HepG2 (cell line): ENCODE measurements at regions not wholly inside any gene's neighbourhood (a gene's known extent, or its start where the extent isn't known, plus 50 kb on each side); places are given as distances from the start of the nearest gene placed in this dataset.

Experiments used
- CC2D1A ChIP-seq: sonication (generic); formaldehyde crosslinking; IDR thresholded peaks from 2 replicates; pipeline ENCODE4 v1.8.1; 2023; ENCODE audit warnings: mild to moderate bottlenecking, missing genetic modification reagents
- CHD2 ChIP-seq: IDR thresholded peaks from 2 replicates; pipeline ENCODE4 v1.6.1; 2011; ENCODE audit warnings: low read depth, low read length, improper control_type of control experiment
- CREM ChIP-seq, 2 experiments: sonication (generic) in 1 of 2; formaldehyde crosslinking in 1 of 2; IDR thresholded peaks; 2 replicates each; pipeline versions ENCODE4 v1.4.0 to v1.6.1; 2016 to 2020; ENCODE audit warnings: antibody characterized with exemption in 1 of 2, mild to moderate bottlenecking in 1 of 2, missing genetic modification reagents in 1 of 2
- ELF4 ChIP-seq: sonication (generic); formaldehyde crosslinking; IDR thresholded peaks from 2 replicates; pipeline ENCODE4 v1.5.0; 2020; ENCODE audit warnings: missing genetic modification reagents, mild to moderate bottlenecking, moderate library complexity, borderline replicate concordance
- EP300 ChIP-seq, 3 experiments: sonication (generic) in 1 of 3; formaldehyde crosslinking in 1 of 3; IDR thresholded peaks; 2 replicates each; pipeline versions ENCODE4 v1.5.1 to v1.6.1; 2011 to 2020; ENCODE audit warnings: low read depth in 2 of 3, low read length in 2 of 3, borderline replicate concordance in 1 of 3, improper control_type of control experiment in 1 of 3, mild to moderate bottlenecking in 1 of 3, missing genetic modification reagents in 1 of 3, moderate library complexity in 1 of 3
- ESRRA ChIP-seq: sonication (generic); formaldehyde crosslinking; IDR thresholded peaks from 2 replicates; pipeline ENCODE4 v1.5.1; 2020; ENCODE audit warnings: mild to moderate bottlenecking, low read depth, missing genetic modification reagents
- POLR2A ChIP-seq, 2 experiments: IDR thresholded peaks; 2 replicates each; pipeline ENCODE4 v1.6.1; 2011; ENCODE audit warnings: low read depth in 2 of 2, low read length in 2 of 2, mild to moderate bottlenecking in 1 of 2, moderate library complexity in 1 of 2; ENCODE audit not compliant: insufficient read depth in 1 of 2
- POLR2AphosphoS2 ChIP-seq: IDR thresholded peaks from 2 replicates; pipeline ENCODE4 v1.6.1; 2011; ENCODE audit warnings: low read depth, low read length, improper control_type of control experiment
- POLR2AphosphoS5 ChIP-seq: IDR thresholded peaks from 2 replicates; pipeline ENCODE4 v1.6.1; 2012; ENCODE audit warnings: low read depth, low read length
- ZNF839 ChIP-seq: sonication (generic); formaldehyde crosslinking; IDR thresholded peaks from 2 replicates; pipeline ENCODE4 v1.4.0; 2020; ENCODE audit warnings: missing genetic modification reagents, mild to moderate bottlenecking, borderline replicate concordance
- TF ChIP-seq, protein P1 (sequence below): sonication (generic); formaldehyde crosslinking; IDR thresholded peaks from 2 replicates; pipeline ENCODE4 v1.5.0; 2020; ENCODE audit warnings: mild to moderate bottlenecking, missing genetic modification reagents, moderate library complexity
- TF ChIP-seq, protein P2 (sequence below): sonication (generic); formaldehyde crosslinking; IDR thresholded peaks from 2 replicates; pipeline ENCODE4 v1.5.0; 2020; ENCODE audit warnings: mild to moderate bottlenecking, missing genetic modification reagents

DNA sequence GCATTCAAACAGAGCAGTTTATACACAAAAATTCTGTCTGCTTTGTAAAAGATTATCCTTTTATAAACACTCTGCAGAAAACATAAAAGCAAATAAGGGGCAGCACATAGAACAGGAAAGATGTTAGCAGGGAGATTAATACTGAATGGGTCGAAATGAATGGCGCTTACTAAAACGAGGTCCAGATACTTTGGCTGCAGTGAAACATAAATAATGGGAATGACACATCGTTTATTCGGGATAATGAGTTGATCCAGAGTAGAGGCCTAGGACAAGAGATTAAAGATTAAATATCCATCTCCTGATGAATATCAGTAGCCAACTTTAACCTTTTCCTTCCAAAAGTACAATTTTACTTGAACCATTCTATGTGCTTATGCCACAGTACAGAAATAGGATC is 54.4 kb upstream of the PROX1 start:
- TF ChIP-seq POLR2A (IDR thresholded peaks at IDR 0.05; ENCODE audit: insufficient read depth in 1 of 2, low read depth in 2 of 2, low read length in 2 of 2) (no peak), POLR2AphosphoS2 (no peak), ELF4 (no peak), CHD2 (no peak), EP300 (IDR thresholded peaks at IDR 0.05; ENCODE audit: low read depth in 2 of 2, low read length in 2 of 2) (no peak), EP300 (CRISPR knock-in tag; IDR thresholded peaks at IDR 0.05; ENCODE audit: borderline replicate concordance) (no peak), CC2D1A (CRISPR knock-in tag) (no peak), CREM (IDR thresholded peaks at IDR 0.05) (no peak), CREM (CRISPR knock-in tag; IDR thresholded peaks at IDR 0.05) (no peak), ESRRA (CRISPR knock-in tag) (no peak), POLR2AphosphoS5 (no peak), ZNF839 (CRISPR knock-in tag) (no peak)
- TF ChIP-seq, protein P1, sequence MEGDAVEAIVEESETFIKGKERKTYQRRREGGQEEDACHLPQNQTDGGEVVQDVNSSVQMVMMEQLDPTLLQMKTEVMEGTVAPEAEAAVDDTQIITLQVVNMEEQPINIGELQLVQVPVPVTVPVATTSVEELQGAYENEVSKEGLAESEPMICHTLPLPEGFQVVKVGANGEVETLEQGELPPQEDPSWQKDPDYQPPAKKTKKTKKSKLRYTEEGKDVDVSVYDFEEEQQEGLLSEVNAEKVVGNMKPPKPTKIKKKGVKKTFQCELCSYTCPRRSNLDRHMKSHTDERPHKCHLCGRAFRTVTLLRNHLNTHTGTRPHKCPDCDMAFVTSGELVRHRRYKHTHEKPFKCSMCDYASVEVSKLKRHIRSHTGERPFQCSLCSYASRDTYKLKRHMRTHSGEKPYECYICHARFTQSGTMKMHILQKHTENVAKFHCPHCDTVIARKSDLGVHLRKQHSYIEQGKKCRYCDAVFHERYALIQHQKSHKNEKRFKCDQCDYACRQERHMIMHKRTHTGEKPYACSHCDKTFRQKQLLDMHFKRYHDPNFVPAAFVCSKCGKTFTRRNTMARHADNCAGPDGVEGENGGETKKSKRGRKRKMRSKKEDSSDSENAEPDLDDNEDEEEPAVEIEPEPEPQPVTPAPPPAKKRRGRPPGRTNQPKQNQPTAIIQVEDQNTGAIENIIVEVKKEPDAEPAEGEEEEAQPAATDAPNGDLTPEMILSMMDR (CRISPR knock-in tag) = no peak
- TF ChIP-seq, protein P2, sequence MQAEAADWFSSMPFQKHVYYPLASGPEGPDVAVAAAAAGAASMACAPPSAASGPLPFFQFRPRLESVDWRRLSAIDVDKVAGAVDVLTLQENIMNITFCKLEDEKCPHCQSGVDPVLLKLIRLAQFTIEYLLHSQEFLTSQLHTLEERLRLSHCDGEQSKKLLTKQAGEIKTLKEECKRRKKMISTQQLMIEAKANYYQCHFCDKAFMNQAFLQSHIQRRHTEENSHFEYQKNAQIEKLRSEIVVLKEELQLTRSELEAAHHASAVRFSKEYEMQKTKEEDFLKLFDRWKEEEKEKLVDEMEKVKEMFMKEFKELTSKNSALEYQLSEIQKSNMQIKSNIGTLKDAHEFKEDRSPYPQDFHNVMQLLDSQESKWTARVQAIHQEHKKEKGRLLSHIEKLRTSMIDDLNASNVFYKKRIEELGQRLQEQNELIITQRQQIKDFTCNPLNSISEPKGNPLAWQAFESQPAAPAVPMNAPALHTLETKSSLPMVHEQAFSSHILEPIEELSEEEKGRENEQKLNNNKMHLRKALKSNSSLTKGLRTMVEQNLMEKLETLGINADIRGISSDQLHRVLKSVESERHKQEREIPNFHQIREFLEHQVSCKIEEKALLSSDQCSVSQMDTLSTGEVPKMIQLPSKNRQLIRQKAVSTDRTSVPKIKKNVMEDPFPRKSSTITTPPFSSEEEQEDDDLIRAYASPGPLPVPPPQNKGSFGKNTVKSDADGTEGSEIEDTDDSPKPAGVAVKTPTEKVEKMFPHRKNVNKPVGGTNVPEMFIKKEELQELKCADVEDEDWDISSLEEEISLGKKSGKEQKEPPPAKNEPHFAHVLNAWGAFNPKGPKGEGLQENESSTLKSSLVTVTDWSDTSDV (CRISPR knock-in tag) = no peak
